Hepatocyte (in vitro differentiated cells): ENCODE measurements at regions not wholly inside any gene's neighbourhood (a gene's known extent, or its start where the extent isn't known, plus 50 kb on each side); places are given as distances from the start of the nearest gene placed in this dataset.

Experiments
- DNase-seq: peaks from one replicate; pipeline ENCODE4 v3.0.0-alpha.2; 2016; ENCODE audit warnings: low spot score
- H2AFZ ChIP-seq: fragments of 200-600 bp; sonication (generic); 2 replicates; pipeline ENCODE4 v1.6.0; 2016; ENCODE audit warnings: antibody characterized with exemption, mild to moderate bottlenecking
- H3K27ac ChIP-seq: fragments of 200-600 bp; sonication (generic); 2 replicates; pipeline ENCODE4 v1.5.1; 2016; ENCODE audit warnings: mild to moderate bottlenecking
- H3K27me3 ChIP-seq: fragments of 200-600 bp; sonication (generic); 2 replicates; pipeline ENCODE4 v1.6.1; 2016
- H3K36me3 ChIP-seq: fragments of 200-600 bp; sonication (generic); replicated peaks from 2 replicates; pipeline ENCODE4 v1.5.1; 2016; ENCODE audit warnings: low read depth; ENCODE audit not compliant: insufficient read depth
- H3K4me1 ChIP-seq: fragments of 200-600 bp; sonication (generic); 2 replicates; pipeline ENCODE4 v1.5.1; 2016; ENCODE audit warnings: mild to moderate bottlenecking, moderate library complexity; ENCODE audit not compliant: insufficient read depth
- H3K4me2 ChIP-seq: fragments of 200-600 bp; sonication (generic); 2 replicates; pipeline ENCODE4 v1.6.0; 2016
- H3K4me3 ChIP-seq: fragments of 200-600 bp; sonication (generic); 2 replicates; pipeline ENCODE4 v1.5.1; 2016; ENCODE audit warnings: mild to moderate bottlenecking
- H3K79me2 ChIP-seq: fragments of 200-600 bp; sonication (generic); 2 replicates; pipeline ENCODE4 v1.6.0; 2017; ENCODE audit warnings: mild to moderate bottlenecking
- H3K9me2 ChIP-seq: fragments of 200-600 bp; sonication (generic); replicated peaks from 2 replicates; pipeline ENCODE4 v1.6.0; 2017; ENCODE audit warnings: mild to moderate bottlenecking; ENCODE audit not compliant: insufficient read depth
- H3K9me3 ChIP-seq: fragments of 200-600 bp; sonication (generic); 2 replicates; pipeline ENCODE4 v1.5.1; 2016; ENCODE audit warnings: low read depth, mild to moderate bottlenecking
- H4K20me1 ChIP-seq: fragments of 200-600 bp; sonication (generic); 2 replicates; pipeline ENCODE4 v1.6.0; 2016; ENCODE audit warnings: mild to moderate bottlenecking; ENCODE audit not compliant: insufficient read depth, poor library complexity, severe bottlenecking
- EZH2 ChIP-seq: fragments of 200-600 bp; sonication (generic); IDR thresholded peaks from 2 replicates; pipeline ENCODE4 v1.6.1; 2016; ENCODE audit warnings: antibody characterized with exemption, mild to moderate bottlenecking, borderline replicate concordance
- EZH2phosphoT487 ChIP-seq: fragments of 200-600 bp; sonication (generic); IDR thresholded peaks from one replicate; pipeline ENCODE4 v1.6.1; 2018; ENCODE audit warnings: antibody characterized with exemption, mild to moderate bottlenecking, low read depth, moderate library complexity; ENCODE audit not compliant: unreplicated experiment, severe bottlenecking
- WGBS: methylation state at CpG from one replicate; pipeline ENCODE4 v1.1.6; 2016; ENCODE audit warnings: low lambda C conversion rate; ENCODE audit errors: missing lambda C conversion rate; 5-methylcytosine and 5-hydroxymethylcytosine counted together
- TF ChIP-seq, protein P1 (sequence below): fragments of 200-600 bp; sonication (generic); IDR thresholded peaks from 2 replicates; pipeline ENCODE4 v1.5.1; 2016; ENCODE audit warnings: antibody characterized with exemption, mild to moderate bottlenecking; ENCODE audit not compliant: poor library complexity

DNA sequence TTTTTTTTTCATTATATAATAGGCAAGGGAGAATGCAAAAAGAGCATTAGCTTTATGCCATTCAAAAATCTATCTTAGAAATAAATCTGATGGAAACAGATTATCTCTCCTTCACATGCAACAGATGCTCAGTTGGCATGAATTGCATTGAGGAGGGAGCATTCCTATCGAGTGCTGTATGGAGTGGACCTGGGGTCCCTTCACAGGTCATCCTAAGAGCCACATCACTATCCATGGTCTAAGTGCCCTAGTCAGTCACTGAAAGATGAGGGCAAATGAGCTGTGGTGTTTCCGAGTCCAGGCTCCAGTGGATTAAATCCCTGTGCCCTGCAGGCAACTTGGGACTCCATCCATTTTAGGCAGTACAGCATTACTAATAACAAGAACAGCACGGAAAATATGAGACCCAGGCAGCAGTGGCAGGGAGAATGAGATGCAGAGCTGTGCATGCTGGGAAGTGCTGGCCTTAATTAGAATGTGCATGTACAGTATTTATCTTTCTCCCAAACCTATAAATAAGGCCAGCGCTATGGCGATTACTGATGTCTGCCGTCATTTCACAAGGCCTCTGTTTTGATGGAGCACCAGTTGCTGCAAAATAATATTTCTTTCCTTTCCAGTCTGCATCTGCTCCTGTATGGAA, 512.3 kb upstream of the PLXNA2 start:
- DNase-seq, result no peak
- WGBS, result 77% methylated on average over 6 of the region's 6 CpGs
- Histone ChIP-seq H3K9me2 (no peaks in the 10 kb centered on the region), H2AFZ (no peak overlapping the region), H4K20me1 (no peaks in the 10 kb centered on the region), H3K27me3 (no peaks in the 10 kb centered on the region), H3K4me1 (no peaks in the 10 kb centered on the region), H3K9me3 (no peaks in the 10 kb centered on the region), H3K4me3 (no peak overlapping the region), H3K36me3 (no peaks in the 10 kb centered on the region), H3K79me2 (no peaks in the 10 kb centered on the region), H3K4me2 (no peak overlapping the region), H3K27ac (no peak overlapping the region)
- TF ChIP-seq, protein P1, sequence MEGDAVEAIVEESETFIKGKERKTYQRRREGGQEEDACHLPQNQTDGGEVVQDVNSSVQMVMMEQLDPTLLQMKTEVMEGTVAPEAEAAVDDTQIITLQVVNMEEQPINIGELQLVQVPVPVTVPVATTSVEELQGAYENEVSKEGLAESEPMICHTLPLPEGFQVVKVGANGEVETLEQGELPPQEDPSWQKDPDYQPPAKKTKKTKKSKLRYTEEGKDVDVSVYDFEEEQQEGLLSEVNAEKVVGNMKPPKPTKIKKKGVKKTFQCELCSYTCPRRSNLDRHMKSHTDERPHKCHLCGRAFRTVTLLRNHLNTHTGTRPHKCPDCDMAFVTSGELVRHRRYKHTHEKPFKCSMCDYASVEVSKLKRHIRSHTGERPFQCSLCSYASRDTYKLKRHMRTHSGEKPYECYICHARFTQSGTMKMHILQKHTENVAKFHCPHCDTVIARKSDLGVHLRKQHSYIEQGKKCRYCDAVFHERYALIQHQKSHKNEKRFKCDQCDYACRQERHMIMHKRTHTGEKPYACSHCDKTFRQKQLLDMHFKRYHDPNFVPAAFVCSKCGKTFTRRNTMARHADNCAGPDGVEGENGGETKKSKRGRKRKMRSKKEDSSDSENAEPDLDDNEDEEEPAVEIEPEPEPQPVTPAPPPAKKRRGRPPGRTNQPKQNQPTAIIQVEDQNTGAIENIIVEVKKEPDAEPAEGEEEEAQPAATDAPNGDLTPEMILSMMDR, result no peak
- no peak for TF ChIP-seq EZH2phosphoT487
- TF ChIP-seq EZH2, result no peak

DNA sequence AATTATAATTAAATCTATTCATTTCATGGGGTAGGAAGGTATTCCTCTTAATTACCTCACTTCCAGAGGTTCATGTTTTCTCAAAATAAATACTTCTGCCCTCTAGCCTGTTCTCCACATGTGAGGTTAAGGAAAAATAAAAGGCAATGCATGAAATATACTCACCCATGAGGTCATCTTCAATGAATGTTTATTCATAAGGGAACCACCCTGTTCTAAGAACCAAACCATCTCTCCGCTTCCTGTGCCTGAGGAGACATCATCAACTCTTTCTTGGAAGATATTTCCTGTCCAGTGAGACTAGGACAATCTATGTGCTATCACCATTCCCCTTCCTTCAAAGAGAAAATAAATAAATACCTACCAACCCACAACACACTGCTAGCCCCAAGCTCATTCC, 513.7 kb upstream of the PLXNA2 start:
- H3K27ac ChIP-seq, result no peak overlapping the region
- H3K4me3 ChIP-seq, result no peak overlapping the region
- H3K9me3 ChIP-seq, result no peaks in the 10 kb centered on the region
- no peaks in the 10 kb centered on the region for H3K27me3 ChIP-seq
- H4K20me1 ChIP-seq, result no peaks in the 10 kb centered on the region
- H3K4me2 ChIP-seq, result no peak overlapping the region
- no peak overlapping the region for H2AFZ ChIP-seq
- 100% methylated on average over 1 of the region's 1 CpG for WGBS
- no peaks in the 10 kb centered on the region for H3K4me1 ChIP-seq
- no peak for TF ChIP-seq EZH2
- no peak for TF ChIP-seq EZH2phosphoT487
- H3K79me2 ChIP-seq, result no peaks in the 10 kb centered on the region
- DNase-seq, result no peak
- no peaks in the 10 kb centered on the region for H3K9me2 ChIP-seq
- no peaks in the 10 kb centered on the region for H3K36me3 ChIP-seq

DNA sequence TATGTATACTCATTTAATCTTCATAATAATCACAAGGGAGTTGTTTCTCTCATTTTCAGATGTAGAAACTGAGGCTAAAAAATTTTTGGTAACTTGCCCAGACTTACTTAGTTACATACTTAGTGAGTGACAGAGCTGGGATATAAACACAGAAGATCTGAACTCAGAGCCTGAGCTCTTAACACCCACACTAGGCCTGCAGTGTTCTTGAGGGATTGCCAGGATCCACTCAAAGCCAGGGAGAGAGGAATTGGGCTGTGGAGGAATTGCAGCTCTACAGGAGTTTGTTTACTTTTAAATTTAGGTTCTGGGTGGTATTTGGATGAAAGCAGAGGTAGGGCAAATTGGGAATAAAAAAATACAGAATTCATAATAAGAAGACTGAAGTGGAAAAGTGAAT, 515.1 kb upstream of the PLXNA2 start:
- no peaks in the 10 kb centered on the region for H4K20me1 ChIP-seq
- H3K9me3 ChIP-seq, result no peaks in the 10 kb centered on the region
- no peaks in the 10 kb centered on the region for H3K36me3 ChIP-seq
- no peak for DNase-seq
- TF ChIP-seq, protein P1, result no peak
- TF ChIP-seq EZH2 (no peak), EZH2phosphoT487 (no peak)
- no peaks in the 10 kb centered on the region for H3K4me1 ChIP-seq
- H3K79me2 ChIP-seq, result no peaks in the 10 kb centered on the region
- H2AFZ ChIP-seq, result no peak overlapping the region
- H3K9me2 ChIP-seq, result no peaks in the 10 kb centered on the region
- no peak overlapping the region for H3K4me2 ChIP-seq
- H3K27me3 ChIP-seq, result no peaks in the 10 kb centered on the region
- no peak overlapping the region for H3K27ac ChIP-seq
- no peak overlapping the region for H3K4me3 ChIP-seq

DNA sequence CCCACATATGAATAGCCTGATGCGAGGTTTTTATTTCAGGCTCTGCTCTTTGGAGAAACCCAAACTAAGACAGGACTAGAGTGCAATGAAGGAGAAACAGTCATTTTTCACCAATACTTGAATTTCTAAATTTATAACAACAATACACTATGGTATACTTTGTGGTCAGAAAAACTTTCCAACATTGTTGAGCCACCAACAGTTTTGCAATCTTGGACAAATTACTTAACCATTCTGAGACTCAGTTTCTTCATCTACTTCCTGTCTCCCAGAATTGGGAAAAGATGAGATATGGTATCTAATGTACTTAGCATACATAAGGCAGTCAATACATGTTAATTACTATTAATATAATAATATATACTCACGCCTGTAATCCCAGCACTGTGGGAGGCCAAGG, 519.8 kb upstream of the PLXNA2 start:
- TF ChIP-seq EZH2phosphoT487, result no peak
- no peak for TF ChIP-seq EZH2
- TF ChIP-seq, protein P1, result no peak
- Histone ChIP-seq H3K9me2 (no peaks in the 10 kb centered on the region), H3K4me3 (no peak overlapping the region), H3K4me1 (no peaks in the 10 kb centered on the region), H4K20me1 (no peaks in the 10 kb centered on the region), H3K79me2 (no peaks in the 10 kb centered on the region), H2AFZ (no peak overlapping the region), H3K27ac (no peak overlapping the region), H3K36me3 (no peaks in the 10 kb centered on the region), H3K9me3 (no peaks in the 10 kb centered on the region), H3K27me3 (no peaks in the 10 kb centered on the region), H3K4me2 (no peak overlapping the region)
- WGBS, result 96% methylated on average over 2 of the region's 2 CpGs
- DNase-seq, result no peak
